G401 (cell line): ENCODE measurements at regions not wholly inside any gene's neighbourhood (a gene's known extent, or its start where the extent isn't known, plus 50 kb on each side); places are given as distances from the start of the nearest gene placed in this dataset.

ENCODE experiments used
- DNase-seq: peaks from one replicate; pipeline ENCODE4 v3.0.0-alpha.2; 2015; ENCODE audit warnings: low spot score
- in situ Hi-C: cut with HindIII; loops from 2 replicates; pipeline ENCODE4 v1.10.0; 2016; ENCODE audit warnings: low sequenced_read_pairs, mixed read lengths

- DNase-seq: no peak
These were observed 661.8 kb upstream of the PTBP2 start for GRCh38 chr1:96059736-96060135.

GRCh38 chr1:96060621-96061020, 661.0 kb upstream of the PTBP2 start:
- DNase-seq: no peak
- in situ Hi-C loops: no loop called here

More at GRCh38 chr1:96059736-96060135, 661.8 kb upstream of the PTBP2 start:
- in situ Hi-C loops: no loop called here

GRCh38 chr1:96072021-96072420, 649.6 kb upstream of the PTBP2 start:
- in situ Hi-C loops: no loop called here
- no peak for DNase-seq

GRCh38 chr1:96073100-96073499, 648.5 kb upstream of the PTBP2 start:
- DNase-seq: no peak
- in situ Hi-C loops: no loop called here

GRCh38 chr1:96074422-96074821, 647.2 kb upstream of the PTBP2 start:
- no peak for DNase-seq
- in situ Hi-C loops: no loop called here

GRCh38 chr1:96074876-96075577, 646.6 kb upstream of the PTBP2 start:
- in situ Hi-C loops: no loop called here
- no peak for DNase-seq

GRCh38 chr1:96075704-96076455, 645.7 kb upstream of the PTBP2 start:
- DNase-seq: no peak
- in situ Hi-C loops: no loop called here

GRCh38 chr1:96076589-96076988, 645.0 kb upstream of the PTBP2 start:
- no peak for DNase-seq
- in situ Hi-C loops: no loop called here

GRCh38 chr1:96079581-96079980, 642.0 kb upstream of the PTBP2 start:
- in situ Hi-C loops: no loop called here
- DNase-seq: no peak

- no peak for DNase-seq
These were observed 640.7 kb upstream of the PTBP2 start for GRCh38 chr1:96080925-96081324.

GRCh38 chr1:96087719-96088118, 633.9 kb upstream of the PTBP2 start:
- in situ Hi-C loops: no loop called here

More at GRCh38 chr1:96080925-96081324, 640.7 kb upstream of the PTBP2 start:
- in situ Hi-C loops: no loop called here

GRCh38 chr1:96090134-96090533, 631.5 kb upstream of the PTBP2 start:
- in situ Hi-C loops: no loop called here
- no peak for DNase-seq

More at GRCh38 chr1:96087719-96088118, 633.9 kb upstream of the PTBP2 start:
- no peak for DNase-seq

- DNase-seq: no peak
These were observed 625.6 kb upstream of the PTBP2 start for GRCh38 chr1:96095849-96096612.

GRCh38 chr1:96096613-96097321, 624.8 kb upstream of the PTBP2 start:
- in situ Hi-C loops: no loop called here
- DNase-seq: no peak

More at GRCh38 chr1:96095849-96096612, 625.6 kb upstream of the PTBP2 start:
- in situ Hi-C loops: no loop called here

GRCh38 chr1:96104506-96104905, 617.1 kb upstream of the PTBP2 start:
- in situ Hi-C loops: no loop called here
- no peak for DNase-seq

GRCh38 chr1:96104906-96105305, 616.7 kb upstream of the PTBP2 start:
- in situ Hi-C loops: no loop called here
- DNase-seq: no peak

GRCh38 chr1:96116731-96117130, 604.9 kb upstream of the PTBP2 start:
- in situ Hi-C loops: no loop called here
- DNase-seq: peak; percentile 5

GRCh38 chr1:96130432-96130831, 591.2 kb upstream of the PTBP2 start:
- no peak for DNase-seq
- in situ Hi-C loops: no loop called here

GRCh38 chr1:96144636-96145035, 576.9 kb upstream of the PTBP2 start:
- in situ Hi-C loops: no loop called here
- DNase-seq: no peak
